D721Med (cell line): ENCODE measurements at regions not wholly inside any gene's neighbourhood (a gene's known extent, or its start where the extent isn't known, plus 50 kb on each side); places are given as distances from the start of the nearest gene placed in this dataset.

ENCODE experiments used
- DNase-seq: peaks from one replicate; pipeline ENCODE4 v3.0.0; 2011; ENCODE audit warnings: low spot score; ENCODE audit not compliant: insufficient read length
- FAIRE-seq: peaks from 2 replicates; lab custom pipeline; 2011; peaks lifted over from hg19 to GRCh38; lab: Jason Lieb, UNC
- CTCF ChIP-seq: IDR thresholded peaks from 2 replicates; pipeline ENCODE4 v1.5.1; 2012; ENCODE audit warnings: mild to moderate bottlenecking, control low read depth; ENCODE audit not compliant: insufficient read depth; ENCODE audit errors: missing control alignments

- TF ChIP-seq CTCF = no peak
- FAIRE-seq = no peak
- no peak for DNase-seq
Measured at GRCh38 chr1:55322842-55323241, 107.7 kb upstream of the USP24 start.

GRCh38 chr1:55321942-55322341 is 106.8 kb upstream of the USP24 start:
- no peak for DNase-seq
- TF ChIP-seq CTCF = no peak
- no peak for FAIRE-seq

GRCh38 chr1:55320891-55321290 is 105.7 kb upstream of the USP24 start:
- no peak for TF ChIP-seq CTCF
- DNase-seq (no peak), FAIRE-seq (no peak)

GRCh38 chr1:55318116-55318817 is 103.1 kb upstream of the USP24 start:
- TF ChIP-seq CTCF = no peak
- DNase-seq (no peak), FAIRE-seq (no peak)

- DNase-seq = no peak
- no peak for FAIRE-seq
- TF ChIP-seq CTCF = no peak
Measured at GRCh38 chr1:55317673-55318072, 102.5 kb upstream of the USP24 start.

GRCh38 chr1:55316947-55317662 is 101.9 kb upstream of the USP24 start:
- no peak for TF ChIP-seq CTCF
- no peak for FAIRE-seq
- DNase-seq = no peak

GRCh38 chr1:55316502-55316901 is 101.3 kb upstream of the USP24 start:
- DNase-seq (no peak), FAIRE-seq (no peak)
- no peak for TF ChIP-seq CTCF
